ENCODE measurements at regions not wholly inside any gene's neighbourhood (a gene's known extent, or its start where the extent isn't known, plus 50 kb on each side); places are given as distances from the start of the nearest gene placed in this dataset.
A peak's percentile ranks its signal among the peaks of the same experiment; 100 is the strongest.

DNA sequence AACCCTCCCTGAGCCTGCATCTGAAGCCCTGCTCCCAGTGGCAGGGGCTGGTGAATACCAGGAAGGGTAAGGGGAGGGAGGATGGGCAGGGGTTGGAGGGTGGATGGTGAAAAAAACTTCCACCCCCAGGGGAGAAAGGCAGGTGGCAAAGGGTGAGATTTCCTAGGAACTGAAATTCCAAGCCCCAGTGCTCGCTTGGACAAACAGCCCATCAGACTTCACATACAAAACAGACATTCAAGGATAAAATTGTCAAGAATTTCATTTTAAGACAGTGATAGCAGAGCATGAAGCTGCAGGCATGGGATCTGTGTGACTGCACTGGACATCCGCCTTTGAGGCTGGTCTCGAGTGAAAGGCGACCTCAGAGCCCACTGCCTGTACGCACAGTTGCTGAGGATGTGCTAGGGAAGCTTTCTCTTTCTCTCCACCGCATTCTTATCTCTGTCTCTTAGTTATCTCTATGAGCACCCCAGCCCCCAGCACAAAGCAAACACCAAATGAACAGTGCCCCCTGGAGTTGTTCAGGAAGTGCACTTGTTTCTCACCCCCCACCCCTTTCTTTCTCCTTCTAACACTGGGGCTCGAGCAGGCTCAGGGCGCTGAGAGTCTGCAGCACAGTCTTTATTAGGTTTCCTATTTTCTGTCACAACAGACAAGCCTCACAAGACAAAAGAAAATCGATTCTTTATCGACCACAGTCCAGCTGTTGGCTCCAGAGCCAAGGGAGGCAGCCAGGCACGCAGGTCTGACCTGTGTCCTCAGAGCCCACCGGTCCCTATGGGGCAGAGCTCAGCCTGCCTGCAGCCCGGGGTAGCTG lies 237.3 kb upstream of the NCAM1 start:
- DNase-seq, result no peak

DNA sequence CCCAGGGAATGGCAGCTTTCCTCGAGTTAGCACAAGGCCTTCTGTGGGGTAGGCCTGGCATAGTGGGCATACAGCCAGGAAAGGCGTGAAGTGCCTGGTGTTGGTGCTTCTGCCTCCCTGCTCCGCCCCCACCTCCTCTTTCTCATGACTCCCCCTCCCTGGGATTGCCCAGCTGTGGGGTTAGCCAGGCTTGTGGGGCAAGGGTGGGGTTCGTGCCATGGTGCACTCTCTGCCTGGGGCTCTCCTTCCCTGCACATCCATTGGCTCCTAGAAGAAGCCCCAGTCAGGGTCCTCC lies 236.8 kb upstream of the NCAM1 start:
- DNase-seq, result no peak

DNA sequence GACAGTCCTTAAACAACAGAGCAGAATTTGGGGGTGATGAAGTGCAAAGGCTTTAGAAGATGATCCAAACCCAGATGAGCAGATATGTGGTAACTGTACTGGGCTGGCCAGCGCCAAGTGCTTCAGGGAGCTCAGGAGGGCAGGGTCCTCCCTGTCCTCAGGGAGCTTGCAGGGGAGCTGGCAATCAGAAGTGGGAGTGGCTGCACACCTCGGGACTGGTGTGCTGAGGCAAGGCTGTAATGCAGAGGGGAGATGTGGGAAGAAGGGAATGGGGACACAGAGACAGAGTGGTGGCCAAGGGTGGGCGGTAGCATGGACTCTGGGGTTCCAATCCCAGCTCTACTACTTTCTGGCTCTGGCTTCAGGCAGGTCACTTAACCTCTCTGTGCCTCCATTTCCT lies 235.6 kb upstream of the NCAM1 start:
- no peak for DNase-seq

DNA sequence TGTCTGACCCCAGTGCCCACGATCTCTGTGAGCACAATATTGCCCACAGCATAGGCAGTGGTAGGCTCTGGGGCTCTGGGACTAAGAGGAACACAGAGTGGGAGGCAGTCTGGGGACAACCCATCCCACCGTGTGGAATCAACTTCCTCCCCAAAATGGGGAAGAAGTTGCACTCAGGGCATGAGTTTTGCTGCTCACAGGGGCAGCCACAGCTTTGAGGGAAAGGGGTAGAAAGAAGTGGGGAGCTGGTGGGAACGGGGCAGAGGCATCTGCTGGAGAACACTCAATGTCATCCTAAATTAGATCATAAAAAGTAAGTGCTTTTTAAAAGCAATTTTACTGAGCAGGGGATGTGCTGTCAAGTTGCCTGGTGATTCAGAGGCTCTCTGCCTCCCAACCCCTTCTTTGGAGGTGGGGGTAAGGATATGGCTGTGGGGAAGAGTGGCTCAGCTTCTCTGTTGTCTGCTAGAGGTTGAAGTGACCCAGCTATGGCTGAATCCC lies 233.8 kb upstream of the NCAM1 start:
- no peak for DNase-seq

DNA sequence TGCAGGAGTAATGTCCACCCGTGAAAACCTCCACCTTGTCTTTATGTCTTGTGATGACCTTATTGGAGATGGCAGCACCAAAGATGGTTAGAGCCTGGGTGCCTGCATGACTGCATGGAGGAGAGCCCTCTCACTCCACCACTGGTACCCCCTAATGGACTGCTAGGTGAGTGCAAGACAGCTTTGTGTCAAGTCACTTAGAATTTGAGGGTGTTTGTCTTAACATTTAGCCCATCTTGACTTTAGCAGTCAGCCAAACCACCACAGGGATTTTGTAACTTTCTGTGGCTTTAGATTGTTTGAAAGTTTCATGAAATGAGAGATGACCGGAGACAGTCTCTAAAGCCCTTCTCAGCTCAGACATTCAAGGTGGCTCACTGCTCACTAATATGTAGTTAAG lies 232.9 kb upstream of the NCAM1 start:
- no peak for DNase-seq

DNA sequence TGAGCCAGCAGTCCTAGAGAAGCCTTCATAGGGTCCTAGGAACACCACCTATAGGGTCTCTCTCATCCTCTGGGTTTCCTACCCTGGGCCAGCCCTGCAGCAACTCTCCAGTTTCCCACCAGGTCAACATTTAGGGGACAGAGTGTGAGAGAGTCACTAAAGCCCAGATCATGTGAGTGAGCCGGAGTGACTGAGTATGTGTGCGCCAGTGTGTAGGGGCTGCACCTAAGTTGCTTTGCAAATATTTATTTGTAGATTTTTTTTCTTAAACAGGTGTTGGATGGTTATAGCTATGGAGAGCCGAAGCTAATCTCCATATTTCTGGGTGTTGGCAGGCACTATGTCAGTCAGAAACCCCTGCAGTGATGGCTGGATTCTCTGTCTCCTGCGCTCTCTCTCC lies 232.5 kb upstream of the NCAM1 start:
- DNase-seq, result no peak

DNA sequence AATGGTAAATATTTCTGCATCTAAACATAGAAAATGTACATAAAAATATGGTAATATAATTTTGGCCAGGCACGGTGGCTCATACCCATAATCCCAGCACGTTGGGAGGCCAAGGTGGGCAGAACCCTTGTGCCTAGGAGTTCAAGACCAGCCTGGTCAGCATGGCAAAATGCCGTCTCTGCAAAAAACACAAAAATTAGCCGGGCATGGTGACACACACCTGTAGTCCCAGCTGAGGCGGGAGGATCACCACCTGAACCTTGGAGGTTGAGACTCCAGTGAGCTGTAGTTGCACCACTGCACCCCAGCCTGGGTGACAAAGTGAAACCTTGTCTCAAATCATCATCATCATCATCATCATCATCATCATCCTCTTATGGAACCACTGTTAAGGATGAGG lies 230.6 kb upstream of the NCAM1 start:
- no peak for DNase-seq

DNA sequence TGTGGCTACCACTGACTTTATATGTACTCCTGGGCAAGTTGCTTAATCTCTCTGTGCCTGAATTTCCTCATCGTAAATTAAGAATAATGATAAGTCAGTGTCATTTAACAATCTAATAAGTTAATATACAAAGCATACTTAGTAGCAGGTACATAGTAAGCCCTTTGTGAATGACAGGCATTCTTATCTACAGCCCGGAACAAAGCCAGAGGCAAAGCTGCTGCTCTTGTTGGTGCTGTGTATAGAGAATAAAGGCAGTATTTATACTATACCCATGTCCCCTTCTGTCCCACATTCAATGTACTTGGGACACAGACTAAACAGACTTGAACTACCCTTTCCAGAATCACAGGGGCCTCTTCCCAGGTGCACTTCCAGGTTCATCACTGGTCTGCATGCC lies 229.7 kb upstream of the NCAM1 start:
- DNase-seq, result no peak

DNA sequence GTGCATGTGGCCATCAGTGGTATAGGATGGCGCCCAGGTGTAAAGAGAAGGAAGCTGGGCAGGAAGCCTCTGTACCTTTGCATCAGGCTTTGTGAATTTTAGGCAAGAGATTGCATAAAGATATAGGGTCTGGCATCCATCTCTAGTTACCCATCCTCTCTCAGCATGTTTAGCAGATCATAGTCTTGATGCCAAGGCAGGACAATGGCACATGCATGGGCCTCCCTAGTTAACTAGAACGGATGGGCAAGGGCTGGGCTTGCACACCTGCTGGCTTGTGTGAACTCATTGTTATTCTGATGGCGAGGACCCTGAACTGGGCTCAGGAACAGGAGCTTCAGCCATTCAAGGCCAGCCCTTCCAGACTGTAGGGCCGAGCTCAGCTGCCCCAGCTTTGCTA lies 229.2 kb upstream of the NCAM1 start:
- DNase-seq, result no peak

DNA sequence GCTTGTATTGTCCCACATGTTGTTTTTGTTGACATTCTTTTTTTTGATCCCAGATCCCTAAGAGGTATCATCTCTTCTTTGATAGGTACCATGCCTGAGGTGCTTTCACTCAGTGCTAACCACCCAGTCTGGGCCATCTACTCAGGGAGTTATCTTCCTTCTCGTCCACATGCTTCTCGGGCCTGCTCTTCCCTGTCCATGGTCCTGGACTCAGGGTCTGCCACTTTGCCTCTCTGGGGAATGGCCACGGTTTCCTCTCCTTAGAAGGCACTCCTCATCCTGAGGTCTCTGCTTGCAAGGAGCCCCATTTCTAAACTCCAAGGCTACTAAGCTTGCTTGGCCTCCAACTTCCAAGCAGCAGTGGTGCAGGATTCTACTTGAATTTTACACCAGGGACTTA lies 227.0 kb upstream of the NCAM1 start:
- peak; percentile 20 for DNase-seq

DNA sequence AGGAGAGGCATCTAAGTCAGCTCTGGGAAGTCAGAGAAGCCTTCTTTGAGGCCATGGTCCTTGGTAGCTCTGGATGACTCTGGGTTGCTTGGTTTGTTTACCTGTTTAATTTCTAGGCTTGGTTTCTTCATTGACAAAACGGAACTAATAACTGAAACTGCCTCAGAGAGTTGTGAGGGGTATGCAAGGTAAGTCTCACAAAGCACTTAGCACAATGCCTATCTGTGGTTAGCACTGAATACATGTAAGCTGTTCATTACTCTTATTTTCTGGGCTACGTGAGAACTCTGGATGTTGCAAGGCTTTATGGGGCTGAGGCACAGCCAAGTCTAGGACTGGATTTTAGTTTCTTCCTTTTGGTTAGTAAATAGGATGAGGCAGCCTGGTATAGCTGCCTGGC lies 225.8 kb upstream of the NCAM1 start:
- no peak for DNase-seq

DNA sequence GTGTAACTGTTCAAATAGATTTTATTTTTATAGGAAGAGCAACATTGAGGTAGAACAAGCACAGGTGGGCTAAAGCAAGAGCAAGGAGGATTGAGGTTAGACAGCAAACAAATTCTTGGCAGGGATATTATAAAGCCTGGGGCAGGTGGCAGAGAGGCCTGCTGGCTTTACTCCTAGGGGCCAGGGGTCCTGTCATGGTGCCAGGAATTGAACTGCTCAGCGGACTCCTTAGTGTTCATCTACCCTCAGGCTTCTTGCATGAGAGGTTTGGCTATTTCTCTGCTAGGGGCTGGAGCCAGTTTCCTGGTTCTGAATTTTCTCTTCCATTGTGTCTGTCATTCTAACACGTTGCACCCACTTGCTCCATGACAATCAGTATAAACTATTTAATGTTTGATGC lies 217.2 kb upstream of the NCAM1 start:
- no peak for DNase-seq

DNA sequence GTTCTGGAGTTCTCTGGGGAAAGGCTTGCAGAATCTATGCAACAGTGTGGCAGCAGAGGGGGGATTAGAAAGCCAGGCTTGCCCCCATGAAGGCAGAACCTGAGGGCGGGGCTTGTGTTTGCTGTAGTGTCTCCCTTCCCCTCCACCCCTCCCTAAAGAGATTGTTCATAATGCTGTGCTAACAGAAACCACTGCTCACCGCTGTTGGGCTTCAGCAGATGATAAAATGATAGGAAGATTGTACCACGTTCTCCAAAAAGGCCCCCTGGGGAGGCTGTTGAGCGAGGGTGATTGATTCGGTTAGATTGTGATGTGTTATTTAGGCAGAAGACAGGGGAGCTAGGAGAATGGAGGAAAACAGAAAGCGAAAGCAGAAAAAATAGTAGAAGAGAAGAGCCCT lies 215.2 kb upstream of the NCAM1 start:
- no peak for DNase-seq

DNA sequence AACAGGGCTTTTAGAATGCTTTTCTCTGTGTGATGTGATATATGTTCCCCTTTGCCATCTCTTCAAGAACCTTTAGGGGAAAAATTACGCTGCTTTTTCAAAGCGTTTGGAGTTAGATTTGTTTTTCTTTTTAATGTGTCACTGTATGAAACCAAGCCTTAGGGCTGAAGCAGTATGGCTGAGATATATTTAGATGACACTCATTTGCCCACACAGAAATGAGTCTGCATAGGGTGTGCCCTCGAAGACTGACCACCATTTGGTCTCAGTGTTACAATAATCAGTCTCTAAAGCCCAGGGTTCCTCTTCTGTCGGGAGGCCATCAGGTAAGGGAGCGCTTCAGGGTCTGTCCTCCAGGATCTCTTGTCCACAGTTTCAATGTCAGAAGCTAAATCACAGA lies 213.0 kb upstream of the NCAM1 start:
- no peak for DNase-seq

DNA sequence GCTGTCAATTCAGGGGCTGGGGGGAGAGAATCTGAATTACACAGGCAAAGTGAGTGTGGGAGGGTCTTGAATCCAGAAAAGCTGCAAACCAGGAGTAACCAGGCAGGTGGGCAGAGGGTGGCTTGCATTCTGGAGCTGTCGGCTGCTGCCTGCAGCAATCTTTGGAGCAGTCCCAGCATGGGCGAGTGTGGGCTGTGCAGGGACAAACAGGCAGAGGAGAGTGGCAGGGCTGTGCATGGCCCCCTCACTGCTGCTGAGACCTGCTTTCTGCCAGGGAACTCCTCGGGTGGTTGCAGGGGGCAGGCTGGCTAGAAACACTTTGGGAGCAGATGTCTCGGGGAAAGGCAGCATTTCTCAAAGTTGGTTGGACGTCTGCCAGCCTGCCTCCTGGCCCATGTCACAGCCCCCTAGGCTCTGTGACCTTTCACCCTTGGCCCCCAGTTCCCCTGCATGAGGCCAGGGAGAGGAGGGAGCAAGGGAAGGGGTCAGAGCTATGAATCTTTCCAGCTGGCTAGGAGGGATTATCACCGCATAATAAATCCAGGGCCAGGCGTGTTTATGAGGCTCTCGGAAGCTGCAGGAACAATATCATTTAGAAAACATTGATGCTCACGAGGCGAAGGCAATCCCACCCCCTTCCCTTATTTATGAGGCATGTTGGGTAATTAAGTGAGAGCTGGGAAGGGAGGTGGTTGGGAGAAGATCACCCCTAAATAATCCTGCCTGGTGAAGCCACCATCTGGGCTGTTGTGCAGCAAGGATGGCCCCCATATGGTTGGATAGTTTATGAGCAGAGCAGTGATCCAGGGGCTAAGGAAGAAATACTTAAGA lies 212.3 kb upstream of the NCAM1 start:
- no peak for DNase-seq

DNA sequence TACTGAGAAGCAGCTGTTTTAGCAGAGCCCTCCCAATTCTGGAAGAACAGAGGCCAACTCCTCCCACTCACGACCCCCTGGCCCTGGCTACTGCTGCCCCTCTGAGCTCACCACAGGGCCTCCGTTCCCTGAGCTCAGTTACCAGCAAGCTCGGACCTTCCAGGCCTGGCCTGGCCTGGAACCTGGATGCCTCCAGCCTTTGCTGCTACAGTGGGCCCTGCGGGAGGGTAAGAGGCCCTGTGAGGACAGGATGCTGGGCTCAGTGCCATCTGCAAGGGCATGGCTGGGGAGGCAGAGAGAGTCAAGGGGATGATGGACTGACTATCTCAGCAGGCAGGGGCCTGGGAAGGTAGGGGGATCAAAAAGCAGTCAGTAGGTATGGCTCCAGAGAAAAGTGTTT lies 209.9 kb upstream of the NCAM1 start:
- DNase-seq, result no peak

DNA sequence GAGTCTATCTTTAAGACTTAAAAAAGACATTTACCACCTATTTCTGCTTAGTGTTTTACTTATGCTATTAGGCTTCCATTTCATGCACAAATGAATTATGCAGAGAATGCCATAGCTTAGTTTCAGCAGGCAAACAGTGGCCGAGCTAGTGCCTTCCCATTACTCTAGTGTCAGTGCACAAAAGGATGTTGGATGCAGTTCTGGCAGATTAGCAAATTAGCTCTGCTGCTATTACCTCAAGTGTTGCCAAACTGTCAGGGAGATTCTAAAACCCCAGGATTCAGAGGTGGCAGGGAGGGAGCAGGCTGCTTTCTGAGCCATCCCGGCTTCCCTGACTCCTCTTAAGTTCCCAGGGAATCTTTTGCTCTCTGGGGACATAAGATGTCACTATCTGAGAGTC lies 209.4 kb upstream of the NCAM1 start:
- DNase-seq, result no peak

DNA sequence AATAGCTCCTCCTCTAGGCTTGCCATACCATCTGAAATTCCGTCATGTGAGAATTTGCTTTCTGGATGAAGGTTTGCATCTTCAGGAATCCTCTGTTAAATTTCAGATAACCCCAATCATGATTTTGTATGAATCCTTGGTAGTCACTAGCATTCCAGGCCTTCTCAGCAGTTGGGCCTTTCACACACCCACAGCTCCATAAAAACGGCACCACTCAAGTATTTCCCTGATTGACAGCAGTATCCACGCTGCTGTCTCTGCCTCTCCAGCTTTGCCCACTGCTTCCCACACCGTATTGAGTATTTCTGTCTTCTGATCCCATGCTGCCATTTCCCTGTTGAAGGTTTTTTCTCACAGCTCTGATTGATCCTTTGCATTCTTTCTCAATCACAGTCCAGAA lies 208.7 kb upstream of the NCAM1 start:
- no peak for DNase-seq

DNA sequence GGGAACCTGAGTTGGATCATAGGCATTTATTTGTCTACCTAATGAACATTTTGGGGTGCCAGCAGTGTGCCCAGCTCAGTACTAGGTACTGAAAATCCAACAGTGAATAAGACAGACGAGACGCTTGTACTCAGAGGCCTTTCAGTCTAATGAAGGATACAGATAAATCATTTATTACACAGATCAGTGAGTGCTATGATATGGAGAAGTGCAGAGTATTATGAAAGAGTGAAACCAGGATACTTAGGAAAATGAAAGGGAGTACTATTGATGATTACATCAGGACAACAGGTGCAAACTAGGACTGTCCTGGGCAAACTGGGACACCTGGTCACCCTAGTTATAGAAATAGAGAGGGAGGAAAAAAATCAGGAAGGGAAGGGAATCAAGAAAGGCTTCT lies 207.5 kb upstream of the NCAM1 start:
- no peak for DNase-seq

DNA sequence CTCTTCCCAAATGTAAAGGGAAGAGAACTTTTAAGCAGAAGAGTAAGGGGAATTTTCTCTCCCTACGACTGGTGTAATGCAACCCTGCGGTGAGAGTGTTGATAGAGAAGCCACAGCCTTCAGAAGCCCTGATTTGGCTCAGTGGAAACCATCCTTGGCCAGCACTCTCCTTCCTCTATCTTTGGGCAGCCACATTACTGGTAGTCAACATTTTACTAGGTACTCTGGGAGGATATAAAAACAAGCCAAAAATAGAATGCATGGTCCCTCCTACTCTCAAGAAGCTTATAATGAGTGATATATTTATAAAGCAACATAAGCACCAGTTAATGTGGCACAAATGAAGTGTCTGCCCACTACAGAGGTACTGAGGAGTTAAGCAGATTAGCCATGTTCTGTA lies 201.8 kb upstream of the NCAM1 start:
- DNase-seq, result no peak

DNA sequence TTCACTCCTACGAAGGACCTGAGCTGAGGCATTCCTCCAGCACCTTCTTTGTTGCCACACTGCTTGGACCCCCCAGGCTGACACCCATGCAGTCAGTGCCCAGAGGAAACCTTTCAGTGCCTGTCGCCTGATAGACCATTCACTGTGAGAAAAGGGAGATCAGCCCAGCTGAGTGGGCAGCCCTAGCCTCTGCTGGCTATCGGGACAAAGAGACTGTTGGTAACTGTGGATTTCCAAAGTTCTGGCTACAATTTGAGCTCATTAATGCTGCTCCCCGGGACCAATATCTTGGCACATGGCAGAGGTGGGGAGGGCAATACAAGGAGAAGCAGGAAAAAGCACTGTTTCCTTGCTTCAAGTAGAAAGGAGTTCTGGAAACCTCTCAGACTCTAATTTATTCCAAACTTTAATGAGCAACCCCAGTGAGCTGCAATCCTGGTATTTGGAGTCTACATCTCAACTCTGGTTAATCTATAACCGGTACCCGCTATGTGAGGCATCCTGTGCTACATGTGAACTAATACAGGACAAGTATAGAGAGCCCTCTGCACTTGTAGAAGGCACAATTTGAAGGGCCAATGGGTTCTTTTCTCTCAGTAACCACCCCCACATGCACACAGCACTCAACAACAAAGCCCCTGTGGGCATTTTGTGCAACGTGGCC lies 200.7 kb upstream of the NCAM1 start:
- no peak for DNase-seq

DNA sequence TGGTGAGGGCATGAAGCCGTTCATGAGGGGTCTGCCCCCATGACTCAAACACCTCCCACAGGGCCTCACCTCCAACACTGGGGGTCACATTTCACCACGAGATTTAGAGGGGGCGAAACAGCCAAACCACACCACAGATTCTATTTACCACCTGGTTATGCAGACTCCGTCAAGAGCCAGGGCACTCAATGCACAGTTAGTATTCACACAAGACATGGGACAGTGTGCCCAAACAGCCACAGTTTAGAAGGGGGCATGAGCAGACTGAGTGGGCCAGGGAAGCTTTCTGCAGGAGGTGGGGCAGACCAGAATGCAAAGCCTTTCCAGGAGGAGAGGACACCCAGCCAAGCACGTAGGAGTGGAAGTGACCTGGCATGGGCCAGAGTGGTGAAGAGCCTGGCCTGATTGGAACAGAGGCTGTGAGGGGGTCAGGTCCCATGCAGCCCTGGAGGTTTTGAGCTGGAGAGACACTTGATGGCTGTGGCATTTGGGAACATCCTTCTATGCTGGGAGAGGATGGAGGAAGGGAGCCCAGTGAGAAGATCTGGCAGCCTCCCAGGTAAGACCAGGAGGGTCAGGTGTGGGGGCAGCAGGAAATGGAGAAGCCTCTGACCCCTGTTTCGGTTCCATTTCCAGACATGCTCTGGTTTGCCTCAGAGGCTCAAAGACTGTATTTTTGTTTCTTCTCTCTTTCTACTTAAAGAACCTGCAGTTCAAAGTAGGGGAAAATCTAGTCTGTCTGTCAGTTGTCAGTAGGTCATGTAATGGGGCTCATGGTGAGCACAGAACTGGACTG lies 199.1 kb upstream of the NCAM1 start:
- DNase-seq, result no peak

DNA sequence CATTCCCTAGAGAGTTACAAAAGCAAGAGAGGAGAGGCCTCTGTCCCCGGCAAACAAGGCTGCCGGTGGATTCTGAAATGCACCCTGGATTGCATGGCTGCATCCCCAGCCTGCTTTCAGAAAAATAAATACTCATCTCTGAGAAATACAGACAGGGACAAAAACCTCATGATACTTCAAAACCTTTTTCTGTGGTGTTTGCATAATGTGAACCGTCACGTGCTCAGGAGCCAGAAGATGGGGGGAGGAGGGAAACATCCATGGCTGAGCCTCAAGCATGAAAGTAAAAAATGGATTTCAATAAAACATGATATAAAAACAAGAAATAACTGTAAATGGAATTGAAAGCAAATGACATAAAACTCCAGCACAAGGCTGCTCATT lies 198.5 kb upstream of the NCAM1 start:
- no peak for DNase-seq
